ENCODE measurements at regions not wholly inside any gene's neighbourhood (a gene's known extent, or its start where the extent isn't known, plus 50 kb on each side); places are given as distances from the start of the nearest gene placed in this dataset.

GRCh38 chr5:88509403-88509802 is 240.8 kb upstream of the TMEM161B start:
- TF ChIP-seq CTCF (IDR thresholded peaks at IDR 0.05; ENCODE audit: borderline replicate concordance, extremely low read depth, low read length, poor library complexity, severe bottlenecking) (no peak), EZH2 (IDR thresholded peaks at IDR 0.05; ENCODE audit: borderline replicate concordance, low read depth, low read length, severe bottlenecking) (no peak)

All from DND-41 (cell line).